ENCODE measurements at regions not wholly inside any gene's neighbourhood (a gene's known extent, or its start where the extent isn't known, plus 50 kb on each side); places are given as distances from the start of the nearest gene placed in this dataset.

DNA sequence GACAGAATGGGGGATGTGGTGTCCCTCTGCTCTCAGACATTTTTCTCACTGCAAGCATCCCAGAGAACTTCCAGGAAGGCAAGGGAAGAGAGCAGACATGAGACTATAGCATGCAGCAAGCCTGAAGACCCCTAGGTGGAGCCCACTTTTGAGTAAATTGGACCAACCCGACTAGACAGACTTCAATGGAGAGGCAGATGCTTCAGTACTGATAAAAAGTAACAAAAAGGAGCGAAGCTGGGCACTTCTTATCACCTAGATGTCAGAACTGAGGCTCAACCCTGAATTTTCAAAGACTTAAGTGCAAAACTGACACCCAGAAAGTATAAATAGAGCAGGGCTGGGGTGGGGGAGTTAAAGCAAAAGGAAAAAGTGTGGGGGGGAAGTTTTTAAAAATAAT, 130.8 kb downstream of the PMP22 start:
- H3K4me1 ChIP-seq (ENCODE audit: control insufficient read depth, insufficient read depth, low read length), result no peaks in the 10 kb centered on the region
- H3K4me3 ChIP-seq (ENCODE audit: insufficient read depth, low read depth, low read length), result no peak overlapping the region
- H3K27ac ChIP-seq (ENCODE audit: insufficient read depth, low read depth, low read length, poor library complexity, severe bottlenecking), result no peak overlapping the region
- H3K27me3 ChIP-seq (ENCODE audit: control insufficient read depth, insufficient read depth, low read length, poor library complexity, severe bottlenecking), result no peaks in the 10 kb centered on the region
- WGBS, 2 experiments, result 81 to 95% methylated on average over 2 of the region's 2 CpGs
- no peaks in the 10 kb centered on the region for H3K9me3 ChIP-seq (ENCODE audit: control insufficient read depth, low read length)
- no peaks in the 10 kb centered on the region for H3K36me3 ChIP-seq (ENCODE audit: control insufficient read depth, insufficient read depth, low read length)

GRCh38 chr17:15133826-15134225, 131.3 kb downstream of the PMP22 start:
- Histone ChIP-seq H3K27ac (ENCODE audit: insufficient read depth, low read depth, low read length, poor library complexity, severe bottlenecking) (no peak overlapping the region), H3K27me3 (ENCODE audit: control insufficient read depth, insufficient read depth, low read length, poor library complexity, severe bottlenecking) (no peaks in the 10 kb centered on the region), H3K4me3 (ENCODE audit: insufficient read depth, low read depth, low read length) (no peak overlapping the region), H3K9me3 (ENCODE audit: control insufficient read depth, low read length) (no peaks in the 10 kb centered on the region), H3K36me3 (ENCODE audit: control insufficient read depth, insufficient read depth, low read length) (no peaks in the 10 kb centered on the region), H3K4me1 (ENCODE audit: control insufficient read depth, insufficient read depth, low read length) (no peaks in the 10 kb centered on the region)
- WGBS, 2 experiments, result 91 to 94% methylated on average over 4 of the region's 4 CpGs

GRCh38 chr17:15133143-15133542, 132.0 kb downstream of the PMP22 start:
- Histone ChIP-seq H3K27me3 (ENCODE audit: control insufficient read depth, insufficient read depth, low read length, poor library complexity, severe bottlenecking) (no peaks in the 10 kb centered on the region), H3K4me3 (ENCODE audit: insufficient read depth, low read depth, low read length) (no peak overlapping the region), H3K4me1 (ENCODE audit: control insufficient read depth, insufficient read depth, low read length) (no peaks in the 10 kb centered on the region), H3K36me3 (ENCODE audit: control insufficient read depth, insufficient read depth, low read length) (no peaks in the 10 kb centered on the region), H3K9me3 (ENCODE audit: control insufficient read depth, low read length) (no peaks in the 10 kb centered on the region), H3K27ac (ENCODE audit: insufficient read depth, low read depth, low read length, poor library complexity, severe bottlenecking) (no peak overlapping the region)
- 95 to 96% methylated on average over 6 of the region's 6 CpGs for WGBS, 2 experiments

DNA sequence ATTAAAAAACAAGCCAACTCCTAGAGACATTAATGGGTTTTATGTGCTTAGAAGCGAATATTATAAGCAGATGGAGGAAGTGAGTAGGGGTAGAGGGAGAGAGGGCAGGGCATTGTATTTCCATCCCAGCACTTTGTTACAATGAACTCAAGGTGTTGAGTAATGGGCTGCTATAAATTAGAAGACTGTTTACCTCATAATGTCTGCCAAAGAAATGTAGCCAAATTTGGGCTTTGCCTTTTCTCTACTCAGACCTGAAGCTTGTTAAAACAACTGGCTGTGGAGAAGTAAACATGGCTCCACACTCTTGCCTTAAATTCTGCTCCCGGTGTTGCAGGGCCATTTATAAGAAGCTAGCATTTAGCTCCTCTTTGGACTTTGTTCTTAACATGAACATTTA, 134.7 kb downstream of the PMP22 start:
- no peak overlapping the region for H3K4me3 ChIP-seq (ENCODE audit: insufficient read depth, low read depth, low read length)
- no peak overlapping the region for H3K27ac ChIP-seq (ENCODE audit: insufficient read depth, low read depth, low read length, poor library complexity, severe bottlenecking)
- no peaks in the 10 kb centered on the region for H3K4me1 ChIP-seq (ENCODE audit: control insufficient read depth, insufficient read depth, low read length)
- H3K9me3 ChIP-seq (ENCODE audit: control insufficient read depth, low read length), result no peaks in the 10 kb centered on the region
- H3K36me3 ChIP-seq (ENCODE audit: control insufficient read depth, insufficient read depth, low read length), result no peaks in the 10 kb centered on the region
- WGBS, 2 experiments, result 83 to 100% methylated on average over 2 of the region's 2 CpGs
- no peaks in the 10 kb centered on the region for H3K27me3 ChIP-seq (ENCODE audit: control insufficient read depth, insufficient read depth, low read length, poor library complexity, severe bottlenecking)

- Histone ChIP-seq H3K27me3 (ENCODE audit: control insufficient read depth, insufficient read depth, low read length, poor library complexity, severe bottlenecking) (no peaks in the 10 kb centered on the region), H3K27ac (ENCODE audit: insufficient read depth, low read depth, low read length, poor library complexity, severe bottlenecking) (no peak overlapping the region), H3K4me3 (ENCODE audit: insufficient read depth, low read depth, low read length) (no peak overlapping the region), H3K4me1 (ENCODE audit: control insufficient read depth, insufficient read depth, low read length) (no peaks in the 10 kb centered on the region), H3K36me3 (ENCODE audit: control insufficient read depth, insufficient read depth, low read length) (no peaks in the 10 kb centered on the region), H3K9me3 (ENCODE audit: control insufficient read depth, low read length) (no peaks in the 10 kb centered on the region)
- WGBS, 2 experiments, result 85 to 90% methylated on average over 3 of the region's 3 CpGs
These were observed 135.1 kb downstream of the PMP22 start for GRCh38 chr17:15129986-15130385.

DNA sequence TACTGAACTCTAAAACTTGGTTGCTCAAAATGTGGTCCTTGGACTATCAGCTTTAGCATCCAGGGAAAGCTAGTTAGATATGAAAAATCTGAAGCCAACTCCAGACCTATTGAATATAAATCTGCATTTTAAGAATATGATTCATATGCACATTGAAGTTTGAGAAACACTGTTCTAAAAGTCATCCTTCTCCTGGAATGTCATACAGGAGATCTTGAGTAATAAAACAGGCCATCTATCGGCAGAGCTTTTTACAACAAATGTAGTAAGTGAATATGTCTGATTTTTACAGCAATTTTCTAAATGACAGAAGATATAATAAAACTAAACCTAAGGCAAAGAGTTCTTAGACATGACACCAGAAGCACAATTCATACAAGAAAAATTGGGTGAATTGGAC, 140.4 kb downstream of the PMP22 start:
- no peak overlapping the region for H3K4me3 ChIP-seq (ENCODE audit: insufficient read depth, low read depth, low read length)
- 50% methylated on average over 1 of the region's 1 CpG; no CpG with 5 or more reads in 1 of the 2 experiments for WGBS, 2 experiments
- H3K9me3 ChIP-seq (ENCODE audit: control insufficient read depth, low read length), result no peaks in the 10 kb centered on the region
- H3K4me1 ChIP-seq (ENCODE audit: control insufficient read depth, insufficient read depth, low read length), result no peaks in the 10 kb centered on the region
- H3K27ac ChIP-seq (ENCODE audit: insufficient read depth, low read depth, low read length, poor library complexity, severe bottlenecking), result no peak overlapping the region
- no peaks in the 10 kb centered on the region for H3K36me3 ChIP-seq (ENCODE audit: control insufficient read depth, insufficient read depth, low read length)
- no peaks in the 10 kb centered on the region for H3K27me3 ChIP-seq (ENCODE audit: control insufficient read depth, insufficient read depth, low read length, poor library complexity, severe bottlenecking)

DNA sequence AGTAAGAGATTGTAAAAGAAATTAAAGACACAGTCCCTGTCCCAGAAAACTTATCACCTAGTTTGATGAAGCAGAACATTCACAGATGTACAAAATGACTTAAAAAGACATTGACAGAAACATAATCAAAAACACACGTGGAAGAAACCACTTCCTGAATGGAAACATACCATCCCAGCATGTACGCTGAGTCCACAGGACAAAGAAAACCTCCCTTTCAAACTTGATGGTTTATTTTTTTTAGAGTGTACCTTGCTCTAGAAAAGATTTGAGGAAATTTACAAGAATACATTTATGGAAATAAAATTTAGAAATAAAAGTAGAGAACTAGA, 140.9 kb downstream of the PMP22 start:
- H3K36me3 ChIP-seq (ENCODE audit: control insufficient read depth, insufficient read depth, low read length), result no peaks in the 10 kb centered on the region
- no peaks in the 10 kb centered on the region for H3K4me1 ChIP-seq (ENCODE audit: control insufficient read depth, insufficient read depth, low read length)
- H3K27me3 ChIP-seq (ENCODE audit: control insufficient read depth, insufficient read depth, low read length, poor library complexity, severe bottlenecking), result no peaks in the 10 kb centered on the region
- WGBS, 2 experiments, result 80 to 93% methylated on average over 2 of the region's 2 CpGs
- no peaks in the 10 kb centered on the region for H3K9me3 ChIP-seq (ENCODE audit: control insufficient read depth, low read length)
- no peak overlapping the region for H3K27ac ChIP-seq (ENCODE audit: insufficient read depth, low read depth, low read length, poor library complexity, severe bottlenecking)
- H3K4me3 ChIP-seq (ENCODE audit: insufficient read depth, low read depth, low read length), result no peak overlapping the region

DNA sequence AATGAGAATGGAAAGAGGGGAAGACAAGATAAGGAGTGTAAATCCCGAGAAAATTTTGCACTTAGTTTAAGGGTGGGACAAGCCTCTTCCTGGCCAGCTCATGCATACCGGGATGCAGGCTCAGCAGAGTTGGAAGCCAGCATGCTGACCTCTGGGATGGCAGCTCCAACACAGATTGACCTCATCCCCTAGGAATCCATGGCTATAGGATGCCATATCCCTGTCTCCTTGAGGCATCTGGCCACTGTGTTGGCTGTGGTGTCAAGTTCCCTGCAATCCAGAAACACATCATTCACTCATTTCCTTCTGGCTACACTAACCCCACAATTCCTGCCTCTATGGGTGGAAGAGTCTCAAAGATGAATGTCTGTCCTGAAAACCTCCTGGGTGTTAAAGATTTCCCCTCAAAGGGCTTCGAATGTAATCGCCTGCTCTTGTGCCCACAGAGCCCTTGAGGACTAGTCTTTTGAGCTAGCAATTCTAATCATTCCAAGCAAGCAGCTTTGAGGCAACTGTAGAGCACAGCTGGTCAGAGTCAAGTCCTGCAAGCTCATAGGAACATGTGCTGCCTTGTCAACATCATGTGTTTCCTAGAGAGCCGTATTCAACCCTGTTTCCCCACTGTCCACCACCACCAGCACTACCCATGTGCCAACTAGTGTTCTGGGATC, 141.4 kb downstream of the PMP22 start:
- Histone ChIP-seq H3K4me3 (ENCODE audit: insufficient read depth, low read depth, low read length) (no peak overlapping the region), H3K27ac (ENCODE audit: insufficient read depth, low read depth, low read length, poor library complexity, severe bottlenecking) (no peak overlapping the region), H3K9me3 (ENCODE audit: control insufficient read depth, low read length) (no peaks in the 10 kb centered on the region), H3K27me3 (ENCODE audit: control insufficient read depth, insufficient read depth, low read length, poor library complexity, severe bottlenecking) (no peaks in the 10 kb centered on the region), H3K4me1 (ENCODE audit: control insufficient read depth, insufficient read depth, low read length) (no peaks in the 10 kb centered on the region), H3K36me3 (ENCODE audit: control insufficient read depth, insufficient read depth, low read length) (no peaks in the 10 kb centered on the region)
- WGBS, 2 experiments, result 94 to 95% methylated on average over 5 of the region's 5 CpGs

- Histone ChIP-seq H3K27ac (ENCODE audit: insufficient read depth, low read depth, low read length, poor library complexity, severe bottlenecking) (no peak overlapping the region), H3K4me1 (ENCODE audit: control insufficient read depth, insufficient read depth, low read length) (no peaks in the 10 kb centered on the region), H3K36me3 (ENCODE audit: control insufficient read depth, insufficient read depth, low read length) (no peaks in the 10 kb centered on the region), H3K27me3 (ENCODE audit: control insufficient read depth, insufficient read depth, low read length, poor library complexity, severe bottlenecking) (no peaks in the 10 kb centered on the region), H3K4me3 (ENCODE audit: insufficient read depth, low read depth, low read length) (no peak overlapping the region), H3K9me3 (ENCODE audit: control insufficient read depth, low read length) (no peaks in the 10 kb centered on the region)
- WGBS, 2 experiments, result 95% methylated on average over 4 of the region's 4 CpGs
These were observed 142.3 kb downstream of the PMP22 start for GRCh38 chr17:15122857-15123256.

DNA sequence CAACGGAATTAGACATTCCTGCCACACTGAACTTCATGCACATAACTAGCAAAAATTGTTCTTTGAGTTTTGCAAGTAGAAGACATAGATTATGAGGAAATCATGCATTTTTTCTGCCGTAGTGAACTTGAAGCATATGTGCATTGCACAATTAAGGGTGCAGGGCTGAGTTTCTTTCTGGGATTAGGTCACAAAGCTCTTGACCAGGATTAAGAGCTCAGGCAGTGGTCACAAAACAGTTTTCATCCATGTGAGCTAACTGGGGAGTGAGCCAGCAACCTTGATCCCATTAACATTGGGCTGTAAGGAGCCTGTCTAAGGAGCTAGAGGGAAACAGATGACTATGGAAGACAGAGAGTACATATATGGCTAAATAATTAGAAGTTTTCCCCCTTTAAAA, 143.7 kb downstream of the PMP22 start:
- no peak overlapping the region for H3K4me3 ChIP-seq (ENCODE audit: insufficient read depth, low read depth, low read length)
- no peaks in the 10 kb centered on the region for H3K4me1 ChIP-seq (ENCODE audit: control insufficient read depth, insufficient read depth, low read length)
- no peaks in the 10 kb centered on the region for H3K9me3 ChIP-seq (ENCODE audit: control insufficient read depth, low read length)
- no peak overlapping the region for H3K27ac ChIP-seq (ENCODE audit: insufficient read depth, low read depth, low read length, poor library complexity, severe bottlenecking)
- H3K27me3 ChIP-seq (ENCODE audit: control insufficient read depth, insufficient read depth, low read length, poor library complexity, severe bottlenecking), result no peaks in the 10 kb centered on the region
- WGBS, 2 experiments, result 94 to 99% methylated on average over 1 to 2 of the region's 2 CpGs
- H3K36me3 ChIP-seq (ENCODE audit: control insufficient read depth, insufficient read depth, low read length), result no peaks in the 10 kb centered on the region

- Histone ChIP-seq H3K4me1 (ENCODE audit: control insufficient read depth, insufficient read depth, low read length) (no peaks in the 10 kb centered on the region), H3K27ac (ENCODE audit: insufficient read depth, low read depth, low read length, poor library complexity, severe bottlenecking) (no peak overlapping the region), H3K4me3 (ENCODE audit: insufficient read depth, low read depth, low read length) (no peak overlapping the region), H3K27me3 (ENCODE audit: control insufficient read depth, insufficient read depth, low read length, poor library complexity, severe bottlenecking) (no peaks in the 10 kb centered on the region), H3K36me3 (ENCODE audit: control insufficient read depth, insufficient read depth, low read length) (no peaks in the 10 kb centered on the region), H3K9me3 (ENCODE audit: control insufficient read depth, low read length) (no peaks in the 10 kb centered on the region)
- WGBS, 2 experiments, result 35 to 39% methylated on average over 3 of the region's 3 CpGs
These were observed 145.2 kb downstream of the PMP22 start for GRCh38 chr17:15119968-15120367.

Measured in ectodermal cell (in vitro differentiated cells).